ENCODE measurements at regions not wholly inside any gene's neighbourhood (a gene's known extent, or its start where the extent isn't known, plus 50 kb on each side); places are given as distances from the start of the nearest gene placed in this dataset.

GRCh38 chr6:148075352-148075751, 267.3 kb upstream of the SASH1 start:
- H3K4me3 ChIP-seq (ENCODE audit: low read depth, low read length): no peak overlapping the region
- DNase-seq (ENCODE audit: low read depth): no peak
- no peak for TF ChIP-seq CTCF (IDR thresholded peaks at IDR 0.05; ENCODE audit: low read depth, low read length, missing control alignments)

GRCh38 chr6:148076051-148076450, 266.6 kb upstream of the SASH1 start:
- TF ChIP-seq CTCF (IDR thresholded peaks at IDR 0.05; ENCODE audit: low read depth, low read length, missing control alignments): no peak
- no peak for DNase-seq (ENCODE audit: low read depth)
- no peak overlapping the region for H3K4me3 ChIP-seq (ENCODE audit: low read depth, low read length)

- H3K4me3 ChIP-seq (ENCODE audit: low read depth, low read length): no peak overlapping the region
- no peak for DNase-seq (ENCODE audit: low read depth)
- no peak for TF ChIP-seq CTCF (IDR thresholded peaks at IDR 0.05; ENCODE audit: low read depth, low read length, missing control alignments)
Measured at GRCh38 chr6:148080315-148080714, 262.3 kb upstream of the SASH1 start.

- DNase-seq (ENCODE audit: low read depth): no peak
- TF ChIP-seq CTCF (IDR thresholded peaks at IDR 0.05; ENCODE audit: low read depth, low read length, missing control alignments): no peak
- no peak overlapping the region for H3K4me3 ChIP-seq (ENCODE audit: low read depth, low read length)
Measured at GRCh38 chr6:148081076-148081475, 261.6 kb upstream of the SASH1 start.

GRCh38 chr6:148082044-148082443, 260.6 kb upstream of the SASH1 start:
- no peak overlapping the region for H3K4me3 ChIP-seq (ENCODE audit: low read depth, low read length)

GRCh38 chr6:148082696-148083095, 259.9 kb upstream of the SASH1 start:
- no peak for DNase-seq (ENCODE audit: low read depth)
- H3K4me3 ChIP-seq (ENCODE audit: low read depth, low read length): no peak overlapping the region
- no peak for TF ChIP-seq CTCF (IDR thresholded peaks at IDR 0.05; ENCODE audit: low read depth, low read length, missing control alignments)

More at GRCh38 chr6:148082044-148082443, 260.6 kb upstream of the SASH1 start:
- DNase-seq (ENCODE audit: low read depth): no peak
- no peak for TF ChIP-seq CTCF (IDR thresholded peaks at IDR 0.05; ENCODE audit: low read depth, low read length, missing control alignments)

GRCh38 chr6:148085631-148086331, 256.9 kb upstream of the SASH1 start:
- no peak overlapping the region for H3K4me3 ChIP-seq (ENCODE audit: low read depth, low read length)
- no peak for TF ChIP-seq CTCF (IDR thresholded peaks at IDR 0.05; ENCODE audit: low read depth, low read length, missing control alignments)
- no peak for DNase-seq (ENCODE audit: low read depth)

Data from GM12864 (cell line).